HFF-Myc (cell line): ENCODE measurements at regions not wholly inside any gene's neighbourhood (a gene's known extent, or its start where the extent isn't known, plus 50 kb on each side); places are given as distances from the start of the nearest gene placed in this dataset.

ENCODE experiments used
- DNase-seq: peaks from one replicate; pipeline ENCODE4 v3.0.0-alpha.2; 2011; ENCODE audit warnings: low read depth; ENCODE audit errors: extremely low read depth
- H3K4me3 ChIP-seq: replicated peaks from 2 replicates; pipeline ENCODE4 v1.5.1; 2011; ENCODE audit warnings: low read depth, mild to moderate bottlenecking, control low read depth, low read length
- CTCF ChIP-seq: IDR thresholded peaks from 2 replicates; pipeline ENCODE4 v1.5.1; 2012; ENCODE audit warnings: mild to moderate bottlenecking, low read depth, low read length, control low read depth; ENCODE audit errors: missing control alignments

GRCh38 chr6:92124200-92124651 lies 1295.1 kb downstream of the EPHA7 start:
- H3K4me3 ChIP-seq: no peak overlapping the region
- no peak for TF ChIP-seq CTCF
- DNase-seq: no peak

GRCh38 chr6:92122746-92123145 lies 1296.6 kb downstream of the EPHA7 start:
- no peak for TF ChIP-seq CTCF
- DNase-seq: no peak
- no peak overlapping the region for H3K4me3 ChIP-seq

- DNase-seq: no peak
- no peak for TF ChIP-seq CTCF
- no peak overlapping the region for H3K4me3 ChIP-seq
Observed at GRCh38 chr6:92121228-92121627, 1298.1 kb downstream of the EPHA7 start.

GRCh38 chr6:92117800-92118199 lies 1301.6 kb downstream of the EPHA7 start:
- TF ChIP-seq CTCF: no peak
- H3K4me3 ChIP-seq: no peak overlapping the region
- DNase-seq: no peak

GRCh38 chr6:92114797-92115196 lies 1304.6 kb downstream of the EPHA7 start:
- H3K4me3 ChIP-seq: no peak overlapping the region
- no peak for DNase-seq
- no peak for TF ChIP-seq CTCF

GRCh38 chr6:92114091-92114675 lies 1305.2 kb downstream of the EPHA7 start:
- no peak for DNase-seq

More at GRCh38 chr6:92114091-92114675, 1305.2 kb downstream of the EPHA7 start:
- no peak overlapping the region for H3K4me3 ChIP-seq
- no peak for TF ChIP-seq CTCF
